Stimulated activated CD4-positive, alpha-beta T cell treated with anti-CD3 and anti-CD28 coated beads, Interleukin-1b, Interleukin-23, amount 100 ng/mL, for 24 hours (primary cell): ENCODE measurements at regions not wholly inside any gene's neighbourhood (a gene's known extent, or its start where the extent isn't known, plus 50 kb on each side); places are given as distances from the start of the nearest gene placed in this dataset.
"Not testable (repeated sequence)": the region's sequence is repeated elsewhere in the genome, so short reads cannot be mapped to it uniquely, and the experiment has no call there.

ENCODE experiments used
- DNase-seq, 4 experiments: peaks; one replicate each; pipeline ENCODE4 v3.0.0-alpha.2; 2020; ENCODE audit warnings: low read depth in 4 of 4, low spot score in 1 of 4

DNA sequence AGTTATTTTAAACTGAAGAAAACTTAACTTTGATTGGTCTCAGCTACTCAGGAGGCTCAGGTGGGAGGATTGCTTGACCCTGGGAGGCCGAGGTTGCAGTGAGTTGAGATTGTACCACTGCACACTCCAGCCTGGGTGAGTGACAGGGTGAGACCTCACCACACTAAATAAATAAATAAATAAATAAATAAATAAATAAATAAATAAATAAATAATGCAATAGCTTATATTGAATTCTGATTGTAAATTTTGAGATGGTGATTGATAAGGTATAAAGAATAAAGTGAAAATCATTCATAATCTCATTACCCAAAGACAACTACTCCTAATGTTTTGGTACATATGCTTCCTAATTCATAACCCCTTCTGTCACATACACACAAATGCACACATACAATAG, 58.1 kb downstream of the TUBA3C start:
- no peak for DNase-seq

DNA sequence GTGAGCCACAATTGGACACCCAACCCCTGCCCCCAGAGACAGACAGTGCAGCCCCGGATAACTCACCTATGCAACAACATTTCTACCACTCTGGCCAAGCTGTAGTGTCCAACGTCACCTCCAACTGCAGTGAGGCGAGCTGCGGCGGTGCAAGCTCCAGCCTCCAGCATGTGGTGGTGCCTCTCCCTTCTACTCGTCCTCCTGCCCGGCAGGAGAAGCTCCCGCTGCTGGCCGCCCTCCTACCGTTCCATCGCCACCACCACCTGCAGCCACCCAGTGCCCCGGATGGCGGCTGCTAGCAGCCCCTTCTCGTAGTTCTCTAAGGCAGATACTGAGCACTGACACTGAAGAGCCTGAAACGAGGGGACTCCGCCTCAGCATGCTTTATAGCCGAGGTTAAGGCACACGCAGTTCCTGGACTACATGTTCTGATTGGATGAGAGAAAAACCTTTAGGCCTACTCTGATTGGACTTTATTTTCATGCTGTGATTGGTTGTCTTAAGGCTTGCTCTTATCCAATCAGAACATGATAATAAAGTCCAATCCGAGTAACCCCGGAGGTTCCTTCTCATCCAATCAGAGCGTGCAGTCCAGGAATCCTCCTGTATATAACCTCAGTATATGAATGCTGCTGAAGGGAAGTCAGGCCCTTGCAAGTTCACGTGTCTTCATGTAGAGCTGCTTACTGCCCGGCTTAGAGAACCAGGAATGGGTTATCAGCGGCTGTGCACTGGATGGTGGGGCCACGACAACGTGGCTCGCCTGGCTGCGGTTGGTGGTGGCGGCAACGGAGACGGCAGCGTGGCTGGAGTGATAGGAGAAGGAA, 63.5 kb downstream of the TUBA3C start:
- no peak for DNase-seq

DNA sequence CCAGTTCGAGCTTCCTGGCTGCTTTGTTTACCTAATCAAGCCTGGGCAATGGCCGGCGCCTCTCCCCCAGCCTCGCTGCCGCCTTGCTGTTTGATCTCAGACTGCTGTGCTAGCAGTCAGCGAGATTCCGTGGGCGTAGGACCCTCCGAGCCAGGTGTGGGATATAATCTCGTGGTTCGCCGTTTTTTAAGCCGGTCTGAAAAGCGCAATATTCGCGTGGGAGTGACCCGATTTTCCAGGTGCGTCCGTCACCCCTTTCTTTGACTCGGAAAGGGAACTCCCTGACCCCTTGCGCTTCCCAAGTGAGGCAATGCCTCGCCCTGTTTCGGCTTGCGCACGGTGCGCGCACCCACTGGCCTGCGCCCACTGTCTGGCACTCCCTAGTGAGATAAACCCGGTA, 72.4 kb downstream of the TUBA3C start:
- not testable (repeated sequence) for DNase-seq

DNA sequence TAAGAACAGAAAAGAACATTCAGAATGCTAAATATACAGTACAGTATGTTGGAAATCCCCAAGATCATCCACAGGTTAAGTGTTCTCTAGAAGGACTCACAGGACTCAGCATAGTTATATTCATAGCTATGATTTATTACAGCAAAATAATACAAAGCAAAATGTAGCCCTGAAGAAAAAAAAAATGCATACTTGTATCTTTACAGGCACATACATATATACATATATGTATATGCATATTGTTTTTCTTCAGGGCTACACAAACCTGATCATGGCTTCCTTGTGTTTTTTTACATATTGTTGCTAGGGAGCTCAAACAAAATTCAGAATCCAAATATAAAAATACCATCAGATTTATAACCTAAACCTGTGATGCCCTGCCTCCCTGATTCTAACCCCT, 78.5 kb downstream of the TUBA3C start:
- no peak for DNase-seq

DNA sequence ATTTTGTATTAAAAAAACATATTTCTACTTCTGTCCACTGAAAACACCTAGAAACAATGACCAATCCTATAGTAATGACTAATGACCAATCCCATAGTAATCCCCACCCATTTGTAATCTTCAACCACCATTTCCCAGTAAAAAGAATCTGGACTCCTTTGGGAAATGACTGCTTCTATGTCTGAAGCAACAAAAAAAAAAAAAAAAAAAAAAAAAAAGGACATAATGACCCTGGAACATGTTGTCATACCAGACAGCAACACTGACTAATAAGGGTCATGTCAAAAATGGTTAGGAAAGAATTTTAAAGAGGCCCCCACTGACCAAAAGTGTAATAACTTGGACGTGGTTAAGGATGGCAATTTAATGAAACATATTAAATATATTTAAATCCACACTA, 88.3 kb downstream of the TUBA3C start:
- DNase-seq, result no peak

DNA sequence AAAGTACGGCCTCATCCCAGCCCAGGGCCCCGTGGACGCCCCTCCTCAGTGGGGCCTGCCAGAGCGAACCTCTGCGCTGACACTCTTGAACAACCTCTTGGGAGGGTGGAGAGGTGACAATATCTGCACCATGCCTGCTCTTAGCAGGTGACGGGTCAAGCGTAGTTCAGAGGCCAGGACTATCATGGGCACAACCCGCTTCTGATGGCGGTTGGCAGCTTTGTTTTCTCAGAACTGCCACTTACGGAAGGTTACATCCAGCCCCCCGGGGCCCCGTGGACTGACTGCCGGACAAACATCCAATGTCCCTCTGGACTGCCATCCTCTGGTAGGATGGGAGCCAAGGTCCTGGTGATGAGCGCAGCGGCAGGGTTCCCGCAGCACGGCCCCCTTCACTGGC, 91.1 kb downstream of the TUBA3C start:
- no peak for DNase-seq

DNA sequence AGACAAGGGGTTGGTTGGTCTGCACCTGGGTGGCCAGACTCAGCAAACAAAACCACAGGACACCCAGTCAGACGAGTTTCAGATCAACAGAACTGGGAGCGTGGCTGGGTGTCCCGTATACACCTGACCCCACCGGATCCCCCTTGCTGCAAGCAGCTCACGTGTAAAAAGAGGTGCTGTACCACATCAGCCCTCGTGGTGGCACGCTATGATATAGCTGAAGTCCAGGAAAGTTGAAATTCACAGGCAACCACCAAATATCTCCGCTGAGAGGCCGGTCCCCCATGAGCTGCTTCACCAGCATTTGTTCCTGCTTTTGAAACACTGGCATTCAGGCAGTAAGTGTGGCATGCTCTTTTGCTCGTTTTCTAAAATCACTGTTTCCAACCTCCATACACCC, 92.3 kb downstream of the TUBA3C start:
- DNase-seq, result no peak

DNA sequence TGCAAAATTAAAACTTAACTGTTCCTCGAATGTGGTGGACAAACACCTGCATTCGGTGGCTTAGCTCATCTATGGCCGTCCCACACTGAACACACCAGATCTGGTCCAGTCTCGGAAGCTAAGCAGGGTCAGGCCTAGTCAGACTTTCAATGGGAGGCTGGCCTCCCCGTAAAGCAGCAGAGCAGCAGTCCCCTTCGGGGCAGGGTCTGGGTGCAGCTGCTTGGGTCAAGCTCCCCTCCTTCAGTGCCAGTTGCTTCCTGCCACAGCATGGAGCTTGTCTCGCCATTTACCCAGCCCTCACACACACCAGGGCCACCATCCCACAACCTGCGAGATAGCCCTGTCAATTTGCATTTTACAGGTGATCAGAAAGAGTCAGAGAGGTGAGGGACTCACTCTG, 93.2 kb downstream of the TUBA3C start:
- no peak for DNase-seq

DNA sequence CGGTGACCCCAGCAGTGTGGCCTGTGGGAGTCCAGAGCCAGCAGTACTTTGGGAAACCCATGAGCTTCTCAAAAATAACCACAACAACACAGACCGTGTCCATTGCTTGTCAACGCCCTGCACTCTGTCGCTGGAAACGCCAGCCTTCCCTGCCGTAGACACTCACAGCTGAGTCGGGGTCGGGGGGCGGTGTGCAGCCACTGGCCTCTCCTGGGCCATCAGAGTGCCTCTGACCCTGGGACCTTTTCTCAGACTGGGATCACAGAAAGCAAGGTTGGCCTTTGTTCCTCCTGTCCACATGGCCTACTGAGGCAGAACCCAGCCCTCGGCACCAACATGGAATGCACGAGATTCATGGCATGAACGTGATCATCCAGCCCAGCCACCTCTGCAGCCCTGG, 95.7 kb downstream of the TUBA3C start:
- no peak for DNase-seq

DNA sequence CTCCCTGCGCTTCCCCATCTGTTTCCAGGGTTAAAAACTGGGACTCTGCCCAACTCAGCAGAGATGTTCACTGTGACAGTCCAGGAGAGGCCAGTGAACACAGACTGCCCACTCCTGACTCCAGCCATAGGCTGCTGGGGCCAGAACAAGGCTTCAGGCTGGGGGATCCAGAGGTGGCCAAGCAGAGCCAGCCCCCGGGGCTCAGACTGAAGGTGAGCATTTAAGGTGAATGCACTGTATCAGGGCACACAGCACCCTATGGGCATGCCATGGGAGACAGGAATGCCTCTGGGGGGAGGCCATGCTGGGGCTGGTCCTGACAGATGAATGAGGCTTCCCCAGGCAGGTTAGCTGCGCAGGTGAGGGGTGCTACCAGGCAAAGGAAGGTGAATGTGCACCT, 96.4 kb downstream of the TUBA3C start:
- DNase-seq, result no peak

DNA sequence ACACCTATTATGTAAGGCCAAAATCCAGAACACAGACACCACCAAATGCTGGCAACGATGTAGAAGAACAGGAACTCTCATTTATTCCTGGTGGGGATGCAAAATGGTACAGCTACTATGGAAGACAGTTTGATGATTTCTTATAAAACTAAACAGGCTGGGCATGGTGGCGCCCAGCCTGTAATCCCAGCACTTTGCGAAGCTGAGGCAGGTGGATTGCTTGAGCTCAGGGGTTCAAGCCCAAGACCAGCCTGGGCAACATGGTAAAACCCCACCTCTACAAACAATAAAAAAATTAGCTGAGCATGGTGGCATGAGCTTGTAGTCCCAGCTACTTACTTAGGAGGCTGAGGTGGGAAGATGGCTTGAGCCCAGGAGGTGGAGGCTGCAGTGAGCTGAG, 98.3 kb downstream of the TUBA3C start:
- no peak for DNase-seq

DNA sequence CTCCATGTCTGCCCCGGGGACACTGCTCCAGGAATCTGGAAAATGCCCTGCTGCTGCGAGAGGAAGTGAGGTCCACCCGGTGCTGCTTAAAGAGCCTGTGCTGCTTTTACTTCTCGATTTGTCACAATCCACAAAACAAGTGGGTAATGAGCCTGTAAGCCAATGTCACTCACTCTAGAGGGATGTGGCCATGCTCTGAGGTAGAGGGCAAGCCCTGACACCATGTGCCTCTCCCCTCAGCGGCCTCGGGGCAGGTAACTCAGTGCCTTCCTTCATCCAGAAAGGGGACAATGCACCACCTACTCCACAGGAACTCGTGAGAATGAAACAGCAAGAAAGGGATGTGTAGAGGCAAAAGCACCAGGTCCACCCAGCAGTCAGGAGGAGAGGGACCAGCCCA, 106.2 kb downstream of the TUBA3C start:
- DNase-seq, result no peak

DNA sequence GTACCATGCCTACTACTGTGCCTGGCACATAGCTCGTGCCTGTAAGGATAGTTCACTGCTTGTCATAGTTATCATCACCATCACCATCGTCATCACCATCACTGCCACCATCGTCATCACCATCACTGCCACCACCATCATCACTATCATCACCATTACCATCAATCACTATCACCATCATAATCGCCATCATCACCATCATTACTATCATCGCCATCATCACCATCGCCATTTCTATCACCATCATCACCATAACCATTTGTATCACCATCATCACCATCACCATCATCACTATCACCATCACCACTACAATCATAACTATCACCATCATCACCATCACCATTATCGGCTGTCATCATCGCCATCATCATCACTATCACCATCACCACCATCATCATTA, 107.1 kb downstream of the TUBA3C start:
- DNase-seq, result no peak

DNA sequence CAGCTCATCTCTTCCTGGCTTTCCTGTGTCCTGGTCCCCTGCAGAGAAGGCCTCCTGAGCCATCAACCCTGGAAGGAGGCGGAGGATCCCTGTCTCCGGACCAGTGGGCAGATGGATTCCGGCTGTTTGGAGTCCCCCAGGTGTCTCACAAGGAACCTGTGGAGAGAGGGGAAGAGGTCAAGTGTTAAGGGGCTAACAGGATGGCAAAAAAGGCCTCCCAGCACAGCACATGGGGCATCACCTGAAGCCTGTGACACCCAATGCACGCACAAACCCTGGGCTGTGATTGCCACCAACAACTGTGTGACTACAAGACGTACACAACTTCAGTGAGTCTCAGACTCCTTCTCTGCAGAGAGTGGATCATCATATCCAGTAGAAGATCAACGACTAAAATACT, 107.5 kb downstream of the TUBA3C start:
- not testable (repeated sequence) for DNase-seq

DNA sequence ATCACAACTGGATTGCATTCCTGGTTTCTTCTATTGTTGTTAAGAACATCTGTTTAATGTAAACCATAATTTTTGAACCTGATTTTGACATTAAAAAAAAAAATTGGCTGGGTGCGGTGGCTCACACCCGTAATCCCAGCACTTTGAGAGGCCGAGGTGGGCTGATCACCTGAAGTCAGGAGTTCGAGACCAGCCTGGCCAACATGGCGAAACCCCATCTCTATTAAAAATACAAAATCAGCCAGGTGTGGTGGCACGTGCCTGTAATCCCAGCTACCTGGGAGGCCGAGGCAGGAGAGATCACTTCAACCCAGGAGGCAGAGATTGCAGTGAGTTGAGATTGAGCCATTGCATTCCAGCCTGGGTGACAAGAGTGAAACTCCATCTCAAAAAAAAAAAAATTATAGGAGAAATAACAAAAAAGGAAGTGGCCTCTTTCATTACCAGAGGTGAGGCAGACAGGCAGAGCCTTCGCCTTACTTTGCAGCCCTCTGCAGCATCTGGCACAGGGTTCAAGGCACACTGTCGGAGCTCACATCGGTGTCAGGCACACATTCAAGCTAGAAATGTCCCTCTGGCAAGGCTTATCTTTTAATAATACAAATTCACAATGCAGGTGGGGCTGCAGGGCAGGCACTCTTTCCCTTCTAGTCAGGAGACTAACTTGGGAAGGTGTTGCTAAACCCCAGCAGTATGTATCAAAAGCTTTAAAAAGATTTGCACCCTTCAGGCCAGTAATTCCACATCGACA, 108.5 kb downstream of the TUBA3C start:
- not testable (repeated sequence) for DNase-seq

DNA sequence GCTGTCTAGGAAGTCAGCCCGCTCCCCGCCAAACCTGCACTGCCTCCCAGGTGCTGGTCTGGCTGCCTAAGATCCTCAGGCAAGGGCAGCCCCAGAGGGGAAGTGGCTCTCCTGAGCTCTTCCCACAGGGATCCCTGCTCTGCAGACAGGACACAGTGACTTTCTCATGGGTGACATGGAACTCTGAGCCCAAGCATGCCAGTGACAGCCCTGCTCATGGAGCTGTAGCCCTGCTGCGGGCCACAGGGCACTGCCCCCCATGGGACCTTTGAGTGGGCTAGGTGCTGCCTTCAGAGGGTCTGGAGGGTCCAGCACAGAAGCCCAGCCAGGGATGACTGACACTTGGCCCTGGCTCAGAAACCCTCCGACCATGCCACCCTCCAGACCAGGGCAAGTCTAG, 109.1 kb downstream of the TUBA3C start:
- no peak for DNase-seq

DNA sequence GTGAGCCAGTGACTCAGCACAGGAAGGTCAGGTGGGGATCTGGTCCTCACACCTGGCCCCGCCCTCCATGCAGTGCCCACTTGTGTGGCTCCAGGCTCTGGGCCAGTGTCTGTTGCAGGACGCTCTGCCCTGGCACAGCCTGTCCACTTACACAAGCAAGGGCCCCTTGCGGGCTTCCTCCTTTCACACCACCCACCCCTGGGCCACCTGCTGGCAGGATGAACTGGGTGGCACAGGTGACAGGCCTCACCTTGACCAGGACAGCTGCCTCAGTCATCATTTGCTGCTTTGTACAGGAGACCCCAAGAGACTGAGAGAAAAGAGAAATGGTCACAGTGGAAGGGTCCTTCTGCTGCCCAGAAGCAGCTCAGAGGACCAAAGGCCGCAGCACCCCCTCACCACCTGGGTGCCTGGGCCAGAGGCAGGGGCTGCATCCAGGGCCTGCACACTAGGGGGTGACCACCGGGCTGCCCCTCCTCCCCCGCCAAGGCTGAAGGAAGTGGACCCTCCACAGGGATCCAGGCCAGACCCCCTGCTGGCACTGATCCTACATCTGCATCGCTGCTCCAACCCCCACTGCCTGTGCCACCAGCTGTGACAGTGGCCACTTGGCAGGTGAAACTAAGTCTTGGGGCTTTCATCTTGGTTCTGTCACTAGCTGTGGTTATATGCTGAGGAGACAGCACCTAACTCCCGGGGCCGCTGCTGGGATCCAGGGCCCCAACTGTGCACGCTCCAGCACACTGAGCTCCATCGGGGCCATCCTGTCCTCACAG, 110.3 kb downstream of the TUBA3C start:
- DNase-seq, result no peak

DNA sequence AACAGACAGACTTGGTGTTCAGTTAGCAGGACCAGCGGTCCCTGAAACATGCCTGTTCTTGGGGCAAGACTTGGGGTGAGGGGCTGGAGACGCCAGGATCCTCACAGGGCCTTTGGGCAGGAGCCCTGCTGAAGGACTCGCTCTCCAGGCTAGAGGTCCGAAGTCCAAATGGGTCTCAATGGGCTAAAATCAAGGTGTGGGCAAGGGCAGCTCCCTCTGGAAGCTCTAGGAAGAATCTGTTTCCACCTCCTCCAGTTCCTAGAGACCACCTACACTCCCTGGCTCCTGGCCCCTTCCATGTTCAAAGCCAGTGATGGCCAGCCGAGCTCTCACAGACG, 111.3 kb downstream of the TUBA3C start:
- DNase-seq, result no peak

DNA sequence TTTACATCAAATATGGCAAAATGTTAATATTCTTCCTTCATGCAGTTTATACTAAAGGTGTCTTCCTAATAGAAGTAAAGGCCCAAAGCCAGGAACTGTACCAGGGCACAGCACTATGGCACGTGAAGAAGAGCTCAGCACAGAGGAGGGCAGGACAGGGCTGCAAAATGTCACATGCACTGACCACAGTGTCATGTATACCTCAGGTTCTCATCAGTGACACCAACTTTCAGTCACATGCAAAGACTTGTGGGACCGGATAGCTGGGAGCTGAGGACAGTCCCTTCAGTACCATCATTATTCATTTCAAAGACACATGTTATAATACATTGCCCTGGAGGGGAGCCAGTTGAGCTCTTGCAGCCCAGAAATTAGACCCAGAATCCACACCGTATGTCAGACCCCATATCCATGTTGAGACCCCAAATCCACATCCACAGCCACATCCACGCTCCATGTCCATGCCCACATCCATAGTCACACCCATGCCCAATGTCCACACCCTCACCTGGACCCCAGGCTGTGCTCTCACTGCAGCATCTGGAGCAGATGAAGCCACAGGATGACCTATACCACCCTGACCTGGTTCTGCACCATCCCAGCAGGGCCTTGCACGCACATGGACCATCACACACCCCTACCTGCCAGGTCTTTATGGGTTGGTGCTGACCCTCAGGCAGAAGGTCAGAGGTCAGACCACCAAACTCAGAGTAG, 111.8 kb downstream of the TUBA3C start:
- DNase-seq, result no peak

DNA sequence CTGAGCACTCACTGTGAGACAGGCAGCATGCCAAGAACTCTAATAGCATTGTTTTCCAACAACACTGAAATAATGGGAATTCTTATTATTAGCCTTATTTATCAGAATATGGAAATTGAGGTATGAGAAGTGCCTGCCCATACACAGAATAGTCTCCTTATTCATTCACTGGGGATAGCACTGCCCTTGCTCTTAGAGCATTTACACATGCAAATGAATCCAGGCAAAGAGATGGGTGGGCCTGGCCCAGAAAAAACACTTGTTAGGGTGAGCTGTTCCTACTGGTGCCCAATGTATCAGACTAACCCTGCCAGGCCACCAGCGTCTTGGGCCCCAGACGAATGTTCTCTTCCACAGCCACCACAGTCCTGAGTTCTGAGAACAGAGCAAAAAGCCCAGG, 112.9 kb downstream of the TUBA3C start:
- no peak for DNase-seq

DNA sequence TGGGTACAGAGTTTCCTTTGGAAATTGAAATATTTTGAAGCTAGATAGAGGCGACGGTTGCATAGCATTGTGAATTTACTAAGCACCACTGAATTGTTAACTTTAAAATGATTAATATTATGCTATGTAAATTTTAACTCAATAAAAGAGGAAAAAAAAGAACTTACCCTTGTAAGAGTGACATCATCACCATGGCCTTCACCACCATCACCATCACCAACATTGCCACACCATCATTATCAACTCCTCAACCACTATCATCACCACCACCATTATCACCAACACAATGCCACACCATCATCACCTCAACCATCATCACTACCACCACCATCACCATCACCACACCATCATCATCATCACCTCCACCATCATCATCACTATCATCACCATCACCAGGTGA, 113.9 kb downstream of the TUBA3C start:
- no peak for DNase-seq
